ENCODE measurements at regions not wholly inside any gene's neighbourhood (a gene's known extent, or its start where the extent isn't known, plus 50 kb on each side); places are given as distances from the start of the nearest gene placed in this dataset.
A peak's percentile ranks its signal among the peaks of the same experiment; 100 is the strongest.
"Not testable (repeated sequence)": the region's sequence is repeated elsewhere in the genome, so short reads cannot be mapped to it uniquely, and the experiment has no call there.

DNA sequence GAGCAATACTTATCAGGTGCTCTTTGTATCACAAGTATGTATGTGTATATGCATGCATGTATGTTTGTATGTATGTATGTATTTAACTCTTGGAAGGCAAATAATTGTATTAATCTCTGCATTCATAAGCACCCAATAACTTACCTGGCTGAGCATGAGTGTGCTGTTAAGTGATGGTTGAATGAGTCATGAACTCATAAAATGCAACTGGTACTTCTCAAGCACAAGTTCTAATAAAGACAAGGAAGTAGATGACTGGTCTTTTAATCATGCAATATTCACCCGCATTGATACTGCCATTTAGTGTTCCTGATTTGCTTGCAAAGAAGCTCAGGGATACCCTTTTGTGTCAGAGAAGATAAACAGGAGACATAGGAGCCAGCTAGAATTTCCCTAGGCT is 204.9 kb upstream of the TRPM3 start:
- DNase-seq (ENCODE audit: insufficient read length, low spot score) (no peak), FAIRE-seq (no peak)
- TF ChIP-seq SPI1 (IDR thresholded peaks at IDR 0.05; ENCODE audit: low read depth, low read length) = no peak
- TF ChIP-seq POLR2A (IDR thresholded peaks at IDR 0.05; ENCODE audit: low read depth, low read length) = no peak
- no peak for TF ChIP-seq POLR2AphosphoS5 (IDR thresholded peaks at IDR 0.05; ENCODE audit: low read depth, low read length)
- TF ChIP-seq PAX5 (IDR thresholded peaks at IDR 0.05; ENCODE audit: insufficient read depth, low read length, severe bottlenecking) = no peak
- TF ChIP-seq TAF1 (IDR thresholded peaks at IDR 0.05; ENCODE audit: low read depth, low read length) = no peak
- TF ChIP-seq POU2F2 (IDR thresholded peaks at IDR 0.05; ENCODE audit: low read depth, low read length) = no peak

DNA sequence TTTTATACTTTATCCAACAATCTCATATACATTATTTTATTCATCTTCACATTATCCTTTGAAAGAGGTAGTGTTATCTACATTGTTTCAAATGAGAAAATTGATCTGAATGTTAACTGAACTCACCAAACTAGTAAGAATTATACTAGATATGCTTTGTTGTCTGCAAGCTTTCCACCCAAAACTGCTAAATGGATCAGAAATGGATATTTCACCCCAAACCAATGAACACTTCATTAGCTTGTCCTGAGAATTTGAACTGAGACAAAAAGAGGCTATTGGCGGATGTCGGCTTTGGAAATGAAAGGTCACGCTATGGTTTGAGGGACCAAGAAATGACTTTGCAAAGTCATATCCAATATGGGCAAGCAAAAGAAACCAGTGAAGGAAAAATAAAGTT is 201.9 kb upstream of the TRPM3 start:
- FAIRE-seq = no peak
- no peak for DNase-seq (ENCODE audit: insufficient read length, low spot score)

DNA sequence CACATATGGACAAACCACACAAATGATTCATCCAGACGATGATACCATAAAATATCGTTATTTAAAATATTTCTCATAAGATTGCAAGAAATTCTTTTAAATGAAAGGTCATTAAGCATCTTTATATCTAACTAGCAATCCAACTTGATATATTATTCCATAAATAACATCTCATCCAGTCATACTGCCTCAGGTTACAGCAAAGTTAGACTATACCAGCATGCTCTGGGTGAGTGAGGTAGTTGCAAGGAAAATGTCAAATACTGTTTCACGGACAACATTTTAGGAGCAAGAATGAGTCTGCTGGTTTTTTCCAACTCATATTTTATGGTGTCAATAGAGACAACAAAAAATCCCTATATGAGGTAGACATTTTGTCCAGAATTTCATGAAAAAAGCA is 200.9 kb upstream of the TRPM3 start:
- DNase-seq (ENCODE audit: insufficient read length, low spot score) (no peak), FAIRE-seq (no peak)

More for the DNA sequence above, 201.9 kb upstream of the TRPM3 start:
- TF ChIP-seq POU2F2 (IDR thresholded peaks at IDR 0.05; ENCODE audit: low read depth, low read length) = no peak
- no peak for TF ChIP-seq SPI1 (IDR thresholded peaks at IDR 0.05; ENCODE audit: low read depth, low read length)
- no peak for TF ChIP-seq POLR2A (IDR thresholded peaks at IDR 0.05; ENCODE audit: low read depth, low read length)
- no peak for TF ChIP-seq TAF1 (IDR thresholded peaks at IDR 0.05; ENCODE audit: low read depth, low read length)
- no peak for TF ChIP-seq PAX5 (IDR thresholded peaks at IDR 0.05; ENCODE audit: insufficient read depth, low read length, severe bottlenecking)
- TF ChIP-seq POLR2AphosphoS5 (IDR thresholded peaks at IDR 0.05; ENCODE audit: low read depth, low read length) = no peak

DNA sequence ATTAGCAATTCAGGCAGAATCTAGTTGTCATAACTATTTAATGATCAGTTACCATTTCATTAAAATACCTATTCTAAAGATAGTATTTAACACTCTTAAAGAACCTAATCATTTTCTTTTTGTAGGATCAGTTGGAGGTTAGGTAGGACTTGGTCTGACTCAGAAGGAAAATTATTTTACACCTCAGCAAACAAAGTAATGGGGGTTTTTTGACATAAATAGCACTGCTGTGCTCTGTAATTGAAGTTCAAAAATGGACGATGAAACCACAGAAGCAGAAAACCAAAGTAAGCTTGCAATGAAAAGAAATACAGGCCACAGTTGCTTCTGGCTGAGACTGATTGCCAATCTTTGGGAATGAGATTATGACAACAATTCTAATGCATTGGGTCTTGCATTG is 187.0 kb upstream of the TRPM3 start:
- DNase-seq (ENCODE audit: insufficient read length, low spot score) (no peak), FAIRE-seq (no peak)
- TF ChIP-seq PAX5 (IDR thresholded peaks at IDR 0.05; ENCODE audit: insufficient read depth, low read length, severe bottlenecking) (no peak), TAF1 (IDR thresholded peaks at IDR 0.05; ENCODE audit: low read depth, low read length) (no peak)

More for the DNA sequence above, 200.9 kb upstream of the TRPM3 start:
- TF ChIP-seq POLR2A (IDR thresholded peaks at IDR 0.05; ENCODE audit: low read depth, low read length) = no peak

DNA sequence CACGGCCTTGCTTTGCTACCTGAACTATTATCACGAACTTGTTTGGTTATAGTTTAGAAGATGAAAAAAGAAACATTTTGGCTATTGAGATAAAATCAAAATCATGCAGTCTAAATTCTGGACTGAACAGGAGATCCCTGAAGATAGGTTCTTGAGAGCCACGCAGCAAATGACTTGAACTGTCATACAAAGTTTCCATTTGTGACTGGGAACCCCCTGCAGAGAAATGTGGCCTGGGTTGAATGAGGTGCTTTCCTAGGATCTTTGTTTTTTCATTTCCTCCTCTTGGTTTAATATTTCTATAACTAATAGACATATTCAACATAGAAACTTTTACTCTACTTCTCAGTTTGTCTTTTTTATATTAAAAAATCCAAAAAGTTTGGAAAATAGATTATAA is 184.7 kb upstream of the TRPM3 start:
- TF ChIP-seq POLR2AphosphoS5 (IDR thresholded peaks at IDR 0.05; ENCODE audit: low read depth, low read length) (no peak), POU2F2 (IDR thresholded peaks at IDR 0.05; ENCODE audit: low read depth, low read length) (no peak), PAX5 (IDR thresholded peaks at IDR 0.05; ENCODE audit: insufficient read depth, low read length, severe bottlenecking) (no peak), TAF1 (IDR thresholded peaks at IDR 0.05; ENCODE audit: low read depth, low read length) (no peak)
- DNase-seq (ENCODE audit: insufficient read length, low spot score) = no peak
- no peak for FAIRE-seq

DNA sequence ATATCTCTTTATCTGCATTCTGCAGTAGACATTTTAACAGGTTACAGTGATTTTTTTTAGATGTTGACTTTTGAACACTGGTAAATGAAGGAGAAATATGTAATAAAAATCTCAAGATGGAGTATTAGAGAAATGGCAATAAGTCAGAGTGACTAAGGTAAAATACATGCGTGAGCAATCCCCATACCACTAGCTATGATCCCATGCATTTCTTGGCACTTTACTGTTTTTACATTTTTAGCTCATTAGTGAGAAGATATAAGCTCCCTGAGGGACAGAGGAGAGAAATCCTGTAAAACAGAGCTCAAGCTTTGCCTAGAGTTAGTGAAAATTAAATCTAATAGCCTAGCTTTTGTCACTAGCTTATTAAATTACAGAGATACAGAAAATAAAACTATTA is 181.9 kb upstream of the TRPM3 start:
- no peak for FAIRE-seq
- no peak for DNase-seq (ENCODE audit: insufficient read length, low spot score)
- TF ChIP-seq POLR2AphosphoS5 (IDR thresholded peaks at IDR 0.05; ENCODE audit: low read depth, low read length) = no peak
- no peak for TF ChIP-seq SPI1 (IDR thresholded peaks at IDR 0.05; ENCODE audit: low read depth, low read length)
- no peak for TF ChIP-seq POLR2A (IDR thresholded peaks at IDR 0.05; ENCODE audit: low read depth, low read length)
- TF ChIP-seq POU2F2 (IDR thresholded peaks at IDR 0.05; ENCODE audit: low read depth, low read length) = no peak
- no peak for TF ChIP-seq PAX5 (IDR thresholded peaks at IDR 0.05; ENCODE audit: insufficient read depth, low read length, severe bottlenecking)
- no peak for TF ChIP-seq TAF1 (IDR thresholded peaks at IDR 0.05; ENCODE audit: low read depth, low read length)

DNA sequence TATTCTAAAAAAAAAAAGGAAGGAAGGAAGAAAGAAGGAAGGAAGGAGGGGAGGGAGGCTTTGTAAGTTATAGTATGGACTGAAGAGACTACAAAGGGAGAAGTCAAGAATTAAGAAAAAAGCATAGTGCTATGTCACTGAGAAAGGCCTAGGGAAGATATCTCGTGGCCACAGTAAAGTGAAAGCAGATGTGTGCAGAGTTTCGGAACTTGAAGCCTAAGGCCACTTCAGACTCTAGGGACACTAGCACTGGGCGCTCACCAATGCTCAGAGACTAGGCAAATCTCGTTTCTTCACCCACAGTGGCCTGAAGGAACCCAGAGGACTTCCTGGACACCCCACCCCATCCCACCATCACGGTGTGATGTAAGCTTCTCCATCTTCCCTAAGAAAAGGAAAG is 181.4 kb upstream of the TRPM3 start:
- DNase-seq (ENCODE audit: insufficient read length, low spot score) (no peak), FAIRE-seq (no peak)
- TF ChIP-seq POU2F2 (IDR thresholded peaks at IDR 0.05; ENCODE audit: low read depth, low read length) = no peak
- TF ChIP-seq TAF1 (IDR thresholded peaks at IDR 0.05; ENCODE audit: low read depth, low read length) = no peak
- no peak for TF ChIP-seq PAX5 (IDR thresholded peaks at IDR 0.05; ENCODE audit: insufficient read depth, low read length, severe bottlenecking)
- no peak for TF ChIP-seq SPI1 (IDR thresholded peaks at IDR 0.05; ENCODE audit: low read depth, low read length)
- TF ChIP-seq POLR2AphosphoS5 (IDR thresholded peaks at IDR 0.05; ENCODE audit: low read depth, low read length) = no peak
- TF ChIP-seq POLR2A (IDR thresholded peaks at IDR 0.05; ENCODE audit: low read depth, low read length) = no peak

DNA sequence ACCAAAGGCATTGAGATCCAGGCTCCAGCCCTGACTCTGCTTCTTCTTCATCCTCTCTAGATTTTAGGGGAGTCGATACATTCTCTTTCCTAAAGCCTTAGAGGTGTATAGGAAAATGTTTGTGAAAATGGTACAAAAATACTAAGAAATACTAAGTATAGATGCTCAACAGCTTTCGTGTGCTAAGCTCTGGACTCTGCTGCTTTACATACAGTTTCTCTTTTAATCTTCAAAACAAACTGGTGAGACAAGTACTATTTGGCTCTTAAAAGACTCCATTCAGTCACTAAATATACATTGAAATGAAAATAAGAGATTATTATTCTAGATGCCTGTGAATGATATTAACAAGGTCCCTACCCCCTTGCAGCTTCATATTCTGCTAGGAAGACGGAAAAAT is 174.5 kb upstream of the TRPM3 start:
- no peak for DNase-seq (ENCODE audit: insufficient read length, low spot score)
- TF ChIP-seq POU2F2 (IDR thresholded peaks at IDR 0.05; ENCODE audit: low read depth, low read length) (no peak), POLR2AphosphoS5 (IDR thresholded peaks at IDR 0.05; ENCODE audit: low read depth, low read length) (no peak), SPI1 (IDR thresholded peaks at IDR 0.05; ENCODE audit: low read depth, low read length) (no peak), TAF1 (IDR thresholded peaks at IDR 0.05; ENCODE audit: low read depth, low read length) (no peak), PAX5 (IDR thresholded peaks at IDR 0.05; ENCODE audit: insufficient read depth, low read length, severe bottlenecking) (no peak), POLR2A (IDR thresholded peaks at IDR 0.05; ENCODE audit: low read depth, low read length) (no peak)
- no peak for FAIRE-seq

DNA sequence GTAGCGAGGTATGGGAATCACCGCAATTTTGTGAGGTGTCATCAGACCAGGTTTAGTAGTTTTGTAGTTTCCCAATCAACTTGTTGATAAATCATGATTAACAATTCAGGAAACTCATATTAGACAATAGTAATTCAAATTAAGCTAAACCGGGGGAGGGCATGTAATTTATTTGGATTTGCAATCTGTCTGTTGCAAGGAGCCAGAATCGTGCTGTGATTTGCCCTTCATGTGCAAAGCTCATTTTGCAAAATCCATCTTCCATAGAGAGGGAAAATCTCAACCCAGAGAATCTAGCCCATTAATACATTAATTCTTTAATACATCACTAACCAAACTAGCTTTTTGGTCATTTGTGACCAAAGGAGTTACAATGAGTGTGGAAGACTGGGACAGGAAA is 164.7 kb upstream of the TRPM3 start:
- DNase-seq (ENCODE audit: insufficient read length, low spot score) (no peak), FAIRE-seq (no peak)
- no peak for TF ChIP-seq POLR2A (IDR thresholded peaks at IDR 0.05; ENCODE audit: low read depth, low read length)
- TF ChIP-seq POLR2AphosphoS5 (IDR thresholded peaks at IDR 0.05; ENCODE audit: low read depth, low read length) = no peak
- no peak for TF ChIP-seq SPI1 (IDR thresholded peaks at IDR 0.05; ENCODE audit: low read depth, low read length)
- no peak for TF ChIP-seq PAX5 (IDR thresholded peaks at IDR 0.05; ENCODE audit: insufficient read depth, low read length, severe bottlenecking)
- TF ChIP-seq POU2F2 (IDR thresholded peaks at IDR 0.05; ENCODE audit: low read depth, low read length) = no peak
- TF ChIP-seq TAF1 (IDR thresholded peaks at IDR 0.05; ENCODE audit: low read depth, low read length) = no peak

DNA sequence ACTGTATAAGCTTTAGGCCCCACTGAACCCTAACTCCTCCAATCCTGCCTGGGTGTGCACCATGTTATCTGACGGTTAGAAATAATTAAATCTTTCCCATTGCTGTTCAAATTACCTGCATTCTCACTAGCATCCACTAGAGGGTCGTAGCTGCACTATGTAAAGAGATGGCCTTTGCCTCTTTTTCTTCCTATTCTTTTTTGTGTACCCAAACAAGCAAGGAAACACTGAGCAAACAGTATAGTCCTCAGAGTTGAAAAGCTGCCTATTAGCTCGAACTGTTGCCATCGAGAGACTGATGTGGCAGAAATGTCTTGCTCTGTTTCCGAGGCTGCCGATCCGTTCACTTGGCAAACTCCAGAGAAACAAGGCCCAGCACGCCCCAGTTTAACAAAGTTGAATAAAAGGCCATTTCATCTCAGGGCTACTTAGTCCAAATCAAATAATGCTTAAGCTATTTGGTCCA is 163.8 kb upstream of the TRPM3 start:
- TF ChIP-seq PAX5 (IDR thresholded peaks at IDR 0.05; ENCODE audit: insufficient read depth, low read length, severe bottlenecking) = no peak
- TF ChIP-seq POU2F2 (IDR thresholded peaks at IDR 0.05; ENCODE audit: low read depth, low read length) = no peak
- no peak for TF ChIP-seq TAF1 (IDR thresholded peaks at IDR 0.05; ENCODE audit: low read depth, low read length)
- peak; percentile 84 for FAIRE-seq
- no peak for DNase-seq (ENCODE audit: insufficient read length, low spot score)

DNA sequence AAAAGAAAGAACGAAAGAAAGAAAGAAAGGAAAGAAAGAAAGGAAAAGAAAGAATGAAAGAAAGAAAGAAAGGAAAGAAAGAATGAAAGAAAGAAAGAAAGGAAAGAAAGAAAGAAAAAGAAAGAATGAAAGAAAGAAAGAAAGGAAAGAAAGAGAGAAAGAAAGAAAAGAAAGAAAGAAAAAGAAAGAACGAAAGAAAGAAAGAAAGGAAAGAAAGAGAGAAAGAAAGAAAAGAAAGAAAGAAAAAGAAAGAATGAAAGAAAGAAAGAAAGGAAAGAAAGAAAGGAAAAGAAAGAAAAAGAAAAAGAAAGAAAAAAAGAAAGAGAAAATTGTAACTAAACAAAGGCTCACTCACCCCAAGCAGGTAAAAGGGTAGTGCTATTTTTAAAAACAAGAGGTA is 160.7 kb upstream of the TRPM3 start:
- FAIRE-seq; DNase-seq (ENCODE audit: insufficient read length, low spot score): not testable (repeated sequence)

Measured in GM12891 (cell line).